Sigmoid colon (tissue), 4 donors: ENCODE measurements at regions not wholly inside any gene's neighbourhood (a gene's known extent, or its start where the extent isn't known, plus 50 kb on each side); places are given as distances from the start of the nearest gene placed in this dataset.

Source experiments
- CTCF ChIP-seq, 4 experiments: fragments of 450-650 bp in 3 of 4; fragments of 200-600 bp in 1 of 4; IDR thresholded peaks; one replicate each; pipeline ENCODE4 v1.5.1; 2016 to 2019; ENCODE audit warnings: antibody characterized with exemption in 4 of 4, mild to moderate bottlenecking in 3 of 4, moderate library complexity in 2 of 4
- EP300 ChIP-seq, 4 donors: sonication (generic); formaldehyde crosslinking; IDR thresholded peaks; one replicate each; pipeline ENCODE4 v1.6.1; 2017; ENCODE audit warnings: antibody characterized with exemption in 4 of 4

GRCh38 chr17:69950701-69951418 lies 124.2 kb upstream of the KCNJ16 start:
- TF ChIP-seq CTCF (IDR thresholded peaks at IDR 0.05) = no peak
- no peak for TF ChIP-seq EP300 (IDR thresholded peaks at IDR 0.05)
